ENCODE measurements at regions not wholly inside any gene's neighbourhood (a gene's known extent, or its start where the extent isn't known, plus 50 kb on each side); places are given as distances from the start of the nearest gene placed in this dataset.

DNA sequence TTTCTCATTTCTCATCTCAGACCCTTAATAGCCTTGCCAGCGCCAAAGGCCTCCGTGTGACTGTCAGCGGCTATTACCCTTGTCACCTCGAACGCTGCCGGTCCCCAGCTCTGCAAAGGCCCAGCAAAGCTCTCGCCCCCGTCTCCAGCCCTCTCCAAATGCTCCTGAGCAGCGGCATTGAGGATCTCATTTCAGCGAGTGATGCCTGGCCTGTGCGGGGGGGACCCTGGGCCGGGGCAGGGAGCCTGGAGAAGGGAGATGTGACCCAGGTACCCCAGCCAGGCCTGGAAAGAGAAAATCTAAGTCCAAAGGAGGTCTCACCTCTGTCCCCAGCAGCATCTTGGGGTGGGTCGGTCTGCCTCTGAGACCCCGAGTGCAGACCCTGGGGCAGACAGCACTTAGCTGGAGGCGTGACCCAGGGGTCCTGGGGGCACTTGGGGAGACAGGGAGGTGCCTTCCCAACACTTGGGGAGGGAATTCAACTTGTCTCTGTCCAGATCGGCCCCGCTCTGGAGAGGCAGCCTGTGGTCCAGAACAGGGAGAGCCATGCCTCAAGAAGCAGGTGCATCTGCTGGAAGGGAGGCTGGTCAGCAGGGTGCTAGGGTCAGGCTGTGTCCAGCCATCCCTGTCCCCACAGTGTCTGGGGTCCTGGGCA, 521.3 kb downstream of the TBC1D22A start:
- no peak for DNase-seq

DNA sequence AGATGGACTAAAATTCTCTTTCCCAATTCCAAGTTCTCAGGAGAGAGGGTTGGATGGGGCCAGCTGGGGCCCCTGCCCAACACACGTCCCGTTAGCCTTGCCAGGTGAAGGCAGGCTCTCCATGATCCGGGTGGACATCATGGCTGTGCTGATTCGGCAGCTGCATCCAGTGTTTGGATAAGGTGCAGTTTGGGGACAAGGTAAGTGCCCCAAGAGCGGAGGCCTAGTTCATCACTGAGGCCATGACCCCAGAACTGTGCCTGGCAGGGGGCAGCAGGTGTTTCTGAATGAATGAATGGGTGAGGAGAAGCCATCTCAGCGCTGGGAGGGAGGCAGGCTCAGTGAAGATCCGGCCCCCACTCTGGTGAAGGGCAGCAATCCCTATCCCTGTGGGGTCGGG, 520.4 kb downstream of the TBC1D22A start:
- no peak for DNase-seq

DNA sequence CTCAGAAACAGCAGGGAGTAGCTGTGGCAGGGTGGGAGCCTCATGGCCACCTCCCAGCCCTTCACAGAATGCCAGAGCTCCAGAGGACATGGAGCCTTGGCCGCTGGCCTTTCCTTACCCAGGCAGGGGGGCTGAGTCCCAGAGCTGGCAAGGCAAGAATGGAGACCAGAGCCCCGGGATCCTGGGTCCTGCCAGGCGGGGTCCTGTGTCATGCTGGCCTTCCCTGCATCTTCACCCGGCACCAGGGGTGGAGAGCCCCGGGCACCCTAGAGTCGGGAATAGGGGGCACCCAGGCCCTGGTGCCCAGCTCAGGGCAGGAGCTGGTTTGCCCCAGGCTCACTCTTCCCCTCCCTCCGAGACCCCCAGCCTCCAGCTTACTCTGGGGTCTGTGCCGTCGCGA, 519.9 kb downstream of the TBC1D22A start:
- no peak for DNase-seq

DNA sequence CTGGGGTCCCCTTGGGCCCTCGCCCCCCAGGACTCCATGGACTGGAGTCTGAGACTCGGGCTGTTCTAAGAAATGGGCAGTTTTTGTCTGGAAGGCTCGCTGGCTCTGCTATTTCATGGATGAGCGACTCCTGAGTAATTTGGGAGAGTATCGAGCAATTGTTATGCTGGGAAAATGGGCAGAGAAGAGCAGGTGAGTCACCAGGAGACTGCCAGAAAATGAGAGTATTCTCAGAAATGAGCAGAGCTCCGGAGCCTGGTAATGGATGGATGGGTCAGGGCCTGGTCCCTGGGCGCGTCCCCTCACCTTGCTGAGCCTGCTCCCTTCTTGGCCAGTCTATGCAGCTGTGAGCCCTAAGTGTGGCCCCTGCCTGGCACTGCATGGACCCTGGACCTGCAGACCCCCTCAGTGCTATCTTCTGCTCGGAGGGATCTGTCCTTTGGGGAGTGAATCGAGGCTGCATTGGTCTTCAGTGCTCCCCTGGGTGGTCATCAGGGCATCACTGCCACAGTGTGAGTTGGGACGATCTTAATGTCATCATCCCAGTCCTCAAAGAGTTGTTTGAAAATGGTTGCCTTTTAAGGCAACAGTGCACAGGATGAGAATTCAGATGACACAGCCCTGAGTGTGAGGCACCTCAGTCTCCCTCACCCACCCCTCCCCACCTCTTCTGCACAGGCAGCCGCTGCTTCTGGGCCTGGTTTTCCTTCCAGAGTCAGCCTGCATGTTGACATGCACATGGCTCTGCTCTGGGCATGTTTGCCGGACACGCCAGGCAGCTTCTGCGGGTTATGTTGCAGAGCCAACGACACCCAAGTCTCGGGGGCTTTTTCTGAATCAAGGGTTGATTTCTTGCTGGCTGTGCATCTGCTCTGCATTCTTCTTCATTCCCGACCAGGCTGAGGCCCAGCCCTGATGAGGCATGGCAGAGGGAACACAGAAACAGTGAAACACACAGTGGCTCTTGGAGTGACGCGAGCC, 519.0 kb downstream of the TBC1D22A start:
- peak; percentile 46 for DNase-seq

DNA sequence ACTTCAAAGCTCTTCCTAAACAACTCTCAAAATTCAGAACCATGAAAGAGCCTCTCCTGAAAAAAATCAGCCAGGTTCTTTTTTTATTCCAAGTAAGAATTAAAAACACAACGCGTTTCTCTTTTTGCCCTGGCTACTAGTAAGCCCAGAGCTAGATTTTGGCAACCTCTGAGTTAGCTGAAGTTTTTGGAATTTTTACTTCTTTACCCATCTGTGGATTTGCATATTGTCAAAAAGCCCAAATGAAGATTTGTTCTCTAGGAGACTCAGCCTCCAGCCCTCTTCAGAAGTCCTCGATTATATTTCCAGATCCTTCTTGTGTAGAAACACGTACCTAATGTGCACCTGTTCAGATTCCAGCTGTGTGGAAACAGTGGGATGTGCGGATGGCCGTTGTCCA, 517.9 kb downstream of the TBC1D22A start:
- DNase-seq = peak; percentile 60

DNA sequence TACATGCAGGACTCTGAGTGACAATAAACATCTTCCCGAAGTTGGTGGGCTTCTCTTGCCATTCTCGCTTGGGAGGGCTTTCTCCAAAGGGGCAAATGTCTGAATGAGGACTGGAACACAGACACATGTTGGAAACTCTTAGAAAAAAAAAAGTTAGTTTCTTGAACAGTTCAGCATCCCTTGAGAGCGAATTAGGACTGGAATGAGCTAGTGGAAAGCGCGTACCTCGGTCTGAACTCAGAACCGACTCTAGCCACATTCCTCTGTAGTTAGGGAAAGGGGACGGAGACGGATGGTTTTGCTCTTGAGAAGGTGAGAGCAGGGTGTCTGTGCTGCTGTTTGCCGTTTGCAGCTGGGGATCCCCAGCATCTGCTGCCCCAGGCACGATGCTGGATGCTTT, 517.3 kb downstream of the TBC1D22A start:
- DNase-seq = no peak

DNA sequence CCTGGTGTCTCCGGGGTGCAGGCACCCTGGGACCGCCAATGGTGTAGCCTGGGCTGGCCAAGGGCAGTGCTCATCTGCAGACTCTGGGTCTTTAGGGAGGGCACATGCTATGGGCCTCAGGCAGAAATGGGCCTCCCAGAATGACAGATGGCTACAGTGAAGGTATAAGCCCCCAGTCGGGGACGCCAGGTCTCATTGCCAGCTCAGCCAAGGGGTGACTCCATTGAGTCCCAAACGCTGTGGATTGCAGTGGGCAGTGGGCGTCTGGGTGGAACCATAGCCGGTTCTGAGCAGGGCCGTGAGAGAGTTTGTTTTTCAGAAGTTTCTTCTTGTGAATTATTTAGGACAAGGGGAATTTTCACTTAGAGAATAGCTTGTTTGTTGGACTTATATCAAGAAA, 516.9 kb downstream of the TBC1D22A start:
- DNase-seq = no peak

DNA sequence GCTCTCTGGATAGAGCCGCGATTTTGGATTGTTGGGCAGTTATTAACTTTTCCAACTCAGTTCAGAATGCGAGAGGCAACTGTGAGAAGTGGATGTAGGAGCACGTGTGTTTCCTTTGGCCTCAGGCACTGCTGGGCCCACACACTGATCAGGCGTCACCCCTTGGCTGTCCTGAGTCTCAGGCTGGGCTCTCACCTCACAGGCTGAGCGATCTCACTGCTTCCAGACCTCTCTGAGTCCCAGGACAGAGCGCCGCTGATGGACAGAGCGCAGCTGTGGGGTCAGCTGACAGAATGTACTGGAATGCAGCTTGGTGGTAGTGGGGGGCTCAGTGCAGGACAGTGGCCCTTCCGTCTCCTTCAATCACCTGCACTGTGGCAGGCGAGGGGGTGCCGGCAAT, 516.2 kb downstream of the TBC1D22A start:
- no peak for DNase-seq

DNA sequence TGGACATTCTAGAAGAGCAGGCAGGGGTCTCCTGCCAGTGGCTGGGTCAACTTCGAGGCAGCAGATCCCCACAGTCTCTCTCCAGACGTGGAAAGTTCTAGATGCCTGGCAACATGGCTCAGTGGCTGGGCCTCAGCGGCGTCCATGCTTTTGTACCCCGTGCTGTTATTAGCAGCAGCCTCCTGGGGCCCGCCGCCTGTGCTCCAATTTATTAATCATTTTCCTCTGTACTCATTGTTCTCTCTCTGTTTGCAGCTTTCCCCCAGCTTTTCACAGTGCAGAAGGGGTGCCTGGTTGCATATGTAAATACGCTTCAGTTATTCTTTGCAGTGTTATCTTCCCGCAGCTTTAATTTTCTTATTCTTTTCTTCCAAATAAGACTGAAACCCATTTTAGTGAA, 515.1 kb downstream of the TBC1D22A start:
- no peak for DNase-seq

DNA sequence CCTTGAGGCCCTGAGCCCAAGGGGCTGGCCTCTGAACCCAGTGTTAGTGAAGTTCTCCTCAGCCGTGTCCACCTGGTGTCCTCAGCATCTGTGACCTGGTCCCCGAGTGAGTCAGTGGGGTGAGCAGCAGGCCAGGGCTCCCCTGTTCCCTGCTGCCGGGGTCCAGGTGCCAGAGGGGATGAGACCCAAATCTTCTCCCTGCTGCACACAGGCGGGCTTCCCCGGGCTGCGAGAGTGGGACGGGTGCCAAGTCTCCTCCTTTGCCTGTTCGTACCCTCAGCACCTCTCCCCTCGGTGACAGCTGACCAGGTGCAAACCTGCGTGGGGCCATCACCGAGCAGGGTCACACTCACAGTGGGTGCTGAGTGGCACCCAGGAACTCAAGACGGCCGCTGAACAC, 514.5 kb downstream of the TBC1D22A start:
- DNase-seq = no peak

DNA sequence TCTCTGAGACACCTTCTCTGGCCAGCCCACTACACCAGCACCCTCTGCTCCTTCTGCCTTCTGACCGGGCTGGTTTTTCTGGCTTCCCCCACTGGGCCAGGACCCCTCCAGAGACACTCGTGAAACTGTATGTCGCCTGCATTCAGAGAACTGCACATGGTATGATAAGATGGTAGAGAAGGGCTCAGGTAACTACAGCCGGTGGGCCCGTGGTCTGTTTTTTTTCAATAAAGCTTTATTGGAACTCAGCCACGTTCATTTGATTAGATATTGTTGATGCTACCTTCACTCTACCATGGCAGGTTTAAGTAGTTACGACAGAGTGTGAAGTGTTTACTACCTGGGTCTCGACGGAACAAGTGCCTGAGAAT, 514.0 kb downstream of the TBC1D22A start:
- peak; percentile 45 for DNase-seq

DNA sequence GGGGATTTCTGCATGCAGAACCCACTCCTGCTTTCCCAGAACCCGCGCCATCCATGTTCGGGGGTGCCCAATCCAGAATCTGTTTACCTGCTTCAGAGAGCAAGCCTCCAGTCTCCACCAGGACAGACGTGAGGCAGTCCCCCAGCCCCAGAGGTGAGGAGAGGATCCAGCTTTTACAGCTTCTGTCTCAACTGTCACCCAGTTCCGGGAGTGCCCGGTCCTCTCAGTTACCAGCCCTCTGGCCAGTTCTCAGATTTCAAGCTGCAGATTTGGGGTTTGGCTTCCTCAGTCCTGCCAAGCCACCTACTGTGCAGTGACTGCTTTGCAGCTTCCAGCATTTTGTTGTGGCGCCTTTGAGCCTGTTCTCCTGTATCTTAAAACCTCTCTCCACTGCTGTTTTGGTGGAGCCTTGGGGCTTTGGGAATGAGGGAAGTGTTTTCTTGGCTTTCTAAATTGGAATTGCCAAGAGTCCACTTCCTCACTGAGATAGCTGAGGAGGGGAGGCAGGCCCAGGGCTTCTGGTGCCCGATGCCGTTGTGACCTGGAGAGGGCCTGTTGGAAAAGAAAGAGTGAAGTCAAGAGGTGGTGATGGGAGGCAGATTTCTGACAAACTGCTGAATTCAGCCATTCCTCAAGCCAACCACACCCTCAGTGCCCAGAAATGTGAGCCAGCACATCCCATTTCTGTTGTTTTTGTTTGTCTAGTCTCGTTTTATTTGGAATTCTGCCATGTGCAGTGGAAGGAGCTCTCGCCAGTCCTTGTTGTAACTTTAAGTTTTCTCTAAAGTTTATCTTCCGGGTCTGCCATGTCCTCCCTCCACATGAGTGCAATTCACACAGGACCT, 513.4 kb downstream of the TBC1D22A start:
- DNase-seq = peak; percentile 31

DNA sequence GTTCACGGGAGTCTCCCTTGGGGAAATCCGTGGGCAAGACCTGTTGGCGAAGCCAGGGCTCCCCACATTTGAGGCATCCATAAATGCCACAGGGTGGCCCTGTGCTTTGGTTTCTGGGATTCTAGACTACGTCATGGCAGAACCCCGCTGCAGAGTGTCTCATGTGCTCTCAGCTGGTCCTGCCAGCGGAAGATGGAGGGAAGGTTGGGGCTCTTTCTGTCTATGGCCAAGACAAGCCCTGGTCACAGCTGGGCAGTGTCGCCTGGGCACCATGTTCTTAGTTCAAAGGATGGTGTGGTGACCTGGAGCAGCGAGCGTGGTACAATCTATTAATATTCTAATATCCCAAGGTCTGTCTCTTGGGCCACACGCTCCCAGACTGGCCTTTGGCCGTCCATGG, 511.7 kb downstream of the TBC1D22A start:
- no peak for DNase-seq

DNA sequence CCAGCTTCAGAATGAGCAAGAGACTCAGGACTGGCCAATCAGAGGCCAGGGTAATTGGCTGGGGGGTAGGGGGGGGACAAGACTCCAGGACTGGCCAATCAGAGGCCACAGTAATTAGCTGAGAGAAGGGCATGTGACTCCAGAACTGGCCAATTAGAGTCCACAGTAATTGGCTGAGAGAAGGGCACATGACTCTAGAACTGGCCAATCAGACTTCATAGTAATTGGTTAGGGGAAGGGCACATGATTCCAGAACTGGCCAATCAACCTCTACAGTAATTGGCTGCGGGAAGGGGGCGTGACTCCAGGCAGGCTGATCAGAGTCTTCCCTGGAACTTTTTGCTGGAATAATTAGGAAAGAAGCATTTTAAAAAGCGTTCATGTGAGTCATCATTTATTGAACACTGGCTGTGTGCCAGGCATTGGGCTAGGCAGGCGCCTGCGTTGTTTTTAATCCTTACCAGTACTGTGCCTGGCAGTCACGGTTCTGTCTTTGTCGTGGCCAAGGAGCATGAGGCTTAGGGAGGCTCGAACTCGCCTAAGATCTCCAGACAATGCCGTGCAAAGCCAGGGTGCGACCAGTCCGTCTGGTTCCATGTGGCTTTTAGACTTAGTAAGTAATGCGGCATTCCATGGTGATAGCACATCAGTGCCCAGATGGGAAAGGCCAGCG, 508.1 kb downstream of the TBC1D22A start:
- no peak for DNase-seq

DNA sequence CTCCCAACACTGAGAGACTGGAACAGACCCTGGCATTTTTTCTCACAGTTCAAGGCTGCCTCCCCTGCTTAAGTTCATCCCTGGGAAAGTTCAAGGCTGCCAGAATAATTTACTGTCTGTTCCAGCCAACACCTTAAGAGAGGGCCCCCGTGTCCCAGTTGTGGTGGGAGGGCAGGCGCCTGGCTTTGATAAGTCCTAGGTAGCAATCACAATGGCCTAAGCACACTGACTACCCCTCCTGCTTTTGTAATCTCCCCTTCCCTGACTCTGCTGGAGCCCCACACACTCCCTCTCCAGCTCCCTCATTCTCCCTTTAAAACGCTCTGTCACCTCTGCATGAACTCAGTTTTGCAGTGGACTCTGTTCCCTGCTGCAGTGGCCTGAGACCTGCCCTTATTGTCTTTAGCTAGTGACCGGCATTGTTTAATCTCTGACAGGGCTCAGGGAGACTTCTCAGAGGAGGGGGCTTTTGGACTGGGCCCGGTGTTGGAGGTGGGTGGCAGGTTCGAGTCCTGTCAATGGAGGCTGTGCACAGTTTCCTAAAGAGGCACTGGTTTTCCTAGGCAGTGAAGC, 507.2 kb downstream of the TBC1D22A start:
- no peak for DNase-seq

DNA sequence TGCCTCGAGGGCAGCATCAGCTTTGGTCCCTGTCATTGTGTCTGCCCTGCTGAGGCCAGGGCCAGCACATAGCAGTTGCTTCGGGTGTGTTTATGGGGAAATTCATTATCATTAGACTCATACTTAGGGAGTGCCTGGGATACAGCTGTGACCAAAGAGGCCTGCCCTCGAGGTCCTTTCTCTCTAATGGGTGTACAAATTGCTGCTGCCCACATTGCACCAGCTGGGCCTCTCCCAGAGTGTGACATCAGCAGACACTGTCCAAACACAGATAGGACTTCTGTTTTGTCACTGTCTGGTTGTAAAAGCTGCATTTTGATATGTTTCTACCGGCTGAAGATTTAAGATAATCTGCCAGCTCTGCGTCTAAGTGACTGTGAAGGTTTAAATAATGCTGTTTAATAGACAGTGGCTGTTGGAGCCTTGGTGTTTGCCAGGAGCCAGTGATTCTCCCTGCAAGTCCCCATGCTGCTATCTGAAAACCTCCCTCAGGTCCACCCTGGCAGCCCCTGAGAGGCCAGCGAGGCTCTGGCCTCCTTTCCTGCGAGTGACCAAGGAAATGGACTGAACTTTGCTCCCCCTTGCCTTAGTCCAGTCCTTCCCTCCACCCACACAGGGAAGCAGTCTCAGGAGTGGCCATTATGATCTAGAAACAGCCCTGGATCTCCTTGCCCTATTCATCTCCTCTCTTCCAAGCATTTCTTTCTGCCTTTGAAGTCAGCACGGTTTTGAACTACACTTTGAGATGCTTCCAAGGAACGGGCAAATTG, 505.2 kb downstream of the TBC1D22A start:
- no peak for DNase-seq

DNA sequence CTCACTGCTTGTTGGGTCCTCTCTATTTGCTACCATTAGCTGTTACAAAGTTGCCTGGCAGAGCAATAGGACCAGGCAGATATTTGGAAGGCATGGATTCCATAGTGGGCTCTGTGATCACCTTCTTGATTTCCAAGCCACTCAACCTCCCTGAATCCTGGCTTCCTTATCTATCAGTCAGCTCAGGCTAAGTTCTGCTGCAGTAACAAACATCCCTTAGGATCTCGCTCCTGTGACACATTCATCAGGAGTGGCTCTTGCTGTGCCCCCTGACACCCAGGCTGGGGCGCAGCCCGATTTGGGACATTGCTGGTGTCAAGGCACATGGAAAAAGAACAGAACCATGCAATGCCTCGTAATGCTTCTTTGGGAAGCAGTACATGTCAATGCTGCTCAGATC, 503.9 kb downstream of the TBC1D22A start:
- no peak for DNase-seq

DNA sequence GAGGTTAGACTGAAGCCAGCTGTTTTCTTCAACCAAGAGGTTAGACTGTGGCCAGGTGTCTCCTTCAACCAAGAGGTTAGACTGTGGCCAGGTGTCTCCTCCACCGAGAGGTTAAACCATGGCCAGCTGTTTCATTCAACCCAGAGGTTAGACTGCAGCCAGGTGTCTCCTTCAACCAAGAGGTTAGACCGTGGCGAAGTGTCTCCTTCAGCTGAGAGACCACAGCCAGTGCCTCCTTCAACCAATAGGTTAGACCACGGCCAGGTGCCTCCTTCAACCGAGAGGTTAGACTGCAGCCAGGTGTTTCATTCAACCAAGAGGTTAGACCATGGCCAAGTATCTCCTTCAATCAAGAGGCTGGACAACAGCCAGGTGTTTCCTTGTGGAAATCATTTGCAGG, 498.1 kb downstream of the TBC1D22A start:
- peak; percentile 67 for DNase-seq

DNA sequence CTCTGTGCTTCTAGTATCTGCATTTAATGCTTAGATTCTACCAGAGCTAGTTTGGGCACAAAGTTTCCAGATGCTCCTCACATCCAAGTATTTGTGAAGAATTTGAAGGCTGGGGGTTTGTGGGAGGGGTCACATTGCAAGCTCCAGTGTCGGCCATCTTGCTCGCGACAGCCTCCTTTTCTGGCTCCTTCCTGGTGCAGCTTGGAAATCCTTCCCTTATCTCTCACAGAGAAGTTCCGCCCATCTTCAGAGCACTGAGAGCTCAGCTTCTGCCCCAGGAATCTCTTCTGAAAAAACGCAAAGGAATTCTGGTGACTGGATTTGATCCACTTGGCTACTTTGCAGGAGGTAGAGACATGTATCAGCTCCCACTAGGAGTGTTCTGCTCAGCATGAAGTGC, 497.5 kb downstream of the TBC1D22A start:
- peak; percentile 62 for DNase-seq

DNA sequence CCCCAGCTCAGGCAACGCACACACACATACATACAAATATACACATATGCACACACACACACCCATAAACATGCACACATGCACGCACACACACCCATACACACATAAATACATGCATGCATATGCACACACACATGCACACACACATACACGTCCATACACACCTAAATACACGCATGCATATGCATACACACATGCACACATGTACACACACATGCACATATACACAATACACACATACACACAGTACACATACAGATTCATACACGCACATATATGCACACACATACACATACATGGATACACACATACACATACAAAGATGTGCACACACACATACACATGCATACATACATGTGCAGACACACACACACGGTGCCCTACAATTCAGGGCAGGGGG, 496.6 kb downstream of the TBC1D22A start:
- no peak for DNase-seq

DNA sequence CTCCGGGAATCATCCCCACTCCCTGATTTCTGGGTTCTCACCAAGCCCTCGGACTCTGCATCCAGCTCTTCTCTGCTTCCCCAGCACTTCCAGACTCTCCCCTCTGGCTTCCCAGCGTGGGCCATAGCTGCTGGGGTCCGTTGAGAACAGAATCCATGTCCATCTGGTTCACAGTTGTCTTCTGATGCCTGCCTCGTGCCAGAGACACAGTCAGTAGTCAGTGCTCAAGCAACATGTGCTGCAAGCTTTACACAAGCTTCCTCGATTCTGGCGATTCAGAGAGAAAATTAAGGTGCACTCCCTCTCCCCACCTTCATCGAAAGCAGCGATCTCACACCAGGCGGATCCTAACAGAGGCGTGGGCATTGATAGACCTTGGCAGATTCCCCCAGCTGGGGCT, 495.5 kb downstream of the TBC1D22A start:
- DNase-seq = no peak

DNA sequence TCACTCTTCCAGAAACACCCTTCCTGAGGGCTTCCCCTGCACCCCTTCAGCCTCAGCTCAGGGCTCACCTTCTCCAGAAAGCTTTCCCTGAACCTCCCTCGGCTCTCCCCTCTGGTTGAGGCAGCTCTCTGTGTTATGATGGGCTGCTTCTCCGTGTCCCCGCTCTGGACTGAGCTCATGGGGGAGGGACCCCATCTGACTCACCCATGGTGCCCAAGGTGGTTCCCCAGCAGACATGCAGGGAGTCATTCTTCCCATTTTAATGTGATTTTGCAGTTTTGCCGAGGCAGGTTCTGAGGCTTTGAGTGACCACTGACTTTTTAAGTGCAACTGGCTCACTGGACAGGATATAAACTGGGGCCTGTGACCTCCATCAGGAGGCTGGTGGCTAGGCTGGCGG, 495.1 kb downstream of the TBC1D22A start:
- no peak for DNase-seq
